Upper lobe of left lung (tissue), 6 donors: ENCODE measurements at regions not wholly inside any gene's neighbourhood (a gene's known extent, or its start where the extent isn't known, plus 50 kb on each side); places are given as distances from the start of the nearest gene placed in this dataset.
"Not testable (repeated sequence)": the region's sequence is repeated elsewhere in the genome, so short reads cannot be mapped to it uniquely, and the experiment has no call there.

Experiments used
- ATAC-seq, 2 donors: fragments of 200-7000 bp; cut with Tn5 transposase; one replicate each; pipeline ENCODE4 v1.9.1; 2022; ENCODE audit warnings: mild to moderate bottlenecking in 2 of 2, moderate library complexity in 2 of 2; ENCODE audit not compliant: low FRiP score in 2 of 2
- DNase-seq, 2 donors: peaks; one replicate each; pipeline ENCODE4 v3.0.0-alpha.2; 2019 to 2020
- H3K27ac ChIP-seq, 4 donors: fragments of 200-600 bp; sonication (generic); one replicate each; pipeline ENCODE4 v1.5.1; 2016 to 2019
- H3K27me3 ChIP-seq, 4 donors: fragments of 200-600 bp; sonication (generic); one replicate each; pipeline ENCODE4 v1.5.1; 2017 to 2019
- H3K36me3 ChIP-seq, 4 donors: fragments of 200-600 bp; sonication (generic); one replicate each; pipeline ENCODE4 v1.5.1; 2016 to 2019
- H3K4me1 ChIP-seq, 4 donors: fragments of 200-600 bp; sonication (generic); one replicate each; pipeline ENCODE4 v1.5.1; 2018 to 2019
- H3K4me3 ChIP-seq, 4 donors: fragments of 200-600 bp; sonication (generic); one replicate each; pipeline ENCODE4 v1.5.1; 2017 to 2019; ENCODE audit warnings: mild to moderate bottlenecking in 2 of 4, moderate library complexity in 1 of 4
- H3K9me3 ChIP-seq, 4 donors: fragments of 200-600 bp; sonication (generic); one replicate each; pipeline ENCODE4 v1.5.1; 2018 to 2019
- EP300 ChIP-seq, 4 donors: sonication (generic); formaldehyde crosslinking; IDR thresholded peaks; one replicate each; pipeline ENCODE4 v1.5.1; 2017; ENCODE audit warnings: antibody characterized with exemption in 4 of 4, control low read depth in 2 of 4
- POLR2A ChIP-seq, 4 donors: fragments of 450-650 bp; IDR thresholded peaks; one replicate each; pipeline ENCODE4 v1.5.1; 2016 to 2017; ENCODE audit warnings: antibody characterized with exemption in 4 of 4, mild to moderate bottlenecking in 2 of 4
- POLR2AphosphoS5 ChIP-seq, 2 donors: sonication (generic); formaldehyde crosslinking; IDR thresholded peaks; one replicate each; pipeline ENCODE4 v1.5.1; 2017; ENCODE audit warnings: antibody characterized with exemption in 2 of 2
- WGBS, 2 donors: methylation state at CpG; one replicate each; pipeline ENCODE4 v1.1.5; 2017 to 2018; 5-methylcytosine and 5-hydroxymethylcytosine counted together
- TF ChIP-seq, protein P1 (sequence below), 6 experiments: fragments of 450-650 bp in 4 of 6; fragments of 200-600 bp in 2 of 6; sonication (generic) in 2 of 6; IDR thresholded peaks; one replicate each; pipeline ENCODE4 v1.5.1; 2016 to 2019; ENCODE audit warnings: antibody characterized with exemption in 6 of 6
- donor health status: DM: no; HTN: no; CAD: no; lungs with moderate emphysema.
- donor health status: DM: no; HTN: yes; CAD: no; lungs with severe emphysema.

- ATAC-seq (no peak), DNase-seq (no peak)
- no peaks in the 10 kb centered on the region for H3K4me1 ChIP-seq
- no peaks in the 10 kb centered on the region for H3K27me3 ChIP-seq
- H3K27ac ChIP-seq: no peak overlapping the region
- no peaks in the 10 kb centered on the region for H3K9me3 ChIP-seq
- H3K4me3 ChIP-seq: no peak overlapping the region
- WGBS, 2 donors: 90 to 92% methylated on average over 1 of the region's 1 CpG
- TF ChIP-seq POLR2A (IDR thresholded peaks at IDR 0.05): no peak
- TF ChIP-seq, protein P1, sequence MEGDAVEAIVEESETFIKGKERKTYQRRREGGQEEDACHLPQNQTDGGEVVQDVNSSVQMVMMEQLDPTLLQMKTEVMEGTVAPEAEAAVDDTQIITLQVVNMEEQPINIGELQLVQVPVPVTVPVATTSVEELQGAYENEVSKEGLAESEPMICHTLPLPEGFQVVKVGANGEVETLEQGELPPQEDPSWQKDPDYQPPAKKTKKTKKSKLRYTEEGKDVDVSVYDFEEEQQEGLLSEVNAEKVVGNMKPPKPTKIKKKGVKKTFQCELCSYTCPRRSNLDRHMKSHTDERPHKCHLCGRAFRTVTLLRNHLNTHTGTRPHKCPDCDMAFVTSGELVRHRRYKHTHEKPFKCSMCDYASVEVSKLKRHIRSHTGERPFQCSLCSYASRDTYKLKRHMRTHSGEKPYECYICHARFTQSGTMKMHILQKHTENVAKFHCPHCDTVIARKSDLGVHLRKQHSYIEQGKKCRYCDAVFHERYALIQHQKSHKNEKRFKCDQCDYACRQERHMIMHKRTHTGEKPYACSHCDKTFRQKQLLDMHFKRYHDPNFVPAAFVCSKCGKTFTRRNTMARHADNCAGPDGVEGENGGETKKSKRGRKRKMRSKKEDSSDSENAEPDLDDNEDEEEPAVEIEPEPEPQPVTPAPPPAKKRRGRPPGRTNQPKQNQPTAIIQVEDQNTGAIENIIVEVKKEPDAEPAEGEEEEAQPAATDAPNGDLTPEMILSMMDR (IDR thresholded peaks at IDR 0.05): no peak
- TF ChIP-seq POLR2AphosphoS5 (IDR thresholded peaks at IDR 0.05): no peak
- no peak for TF ChIP-seq EP300 (IDR thresholded peaks at IDR 0.05)
- H3K36me3 ChIP-seq: no peaks in the 10 kb centered on the region
Measured at GRCh38 chrX:35557916-35558315, 240.2 kb upstream of the MAGEB16 start.

- WGBS, 2 donors: 50 to 88% methylated on average over 1 of the region's 1 CpG
- TF ChIP-seq POLR2AphosphoS5 (IDR thresholded peaks at IDR 0.05): no peak
- TF ChIP-seq EP300 (IDR thresholded peaks at IDR 0.05): no peak
- TF ChIP-seq POLR2A (IDR thresholded peaks at IDR 0.05): no peak
- TF ChIP-seq, protein P1 (IDR thresholded peaks at IDR 0.05): no peak
- no peak for ATAC-seq
- Histone ChIP-seq H3K27me3 (no peaks in the 10 kb centered on the region), H3K4me1 (no peaks in the 10 kb centered on the region), H3K27ac (no peak overlapping the region), H3K4me3 (no peak overlapping the region), H3K36me3 (no peaks in the 10 kb centered on the region), H3K9me3 (no peaks in the 10 kb centered on the region)
- no peak for DNase-seq
Measured at GRCh38 chrX:35561985-35562384, 236.2 kb upstream of the MAGEB16 start.

- no peaks in the 10 kb centered on the region for H3K4me1 ChIP-seq
- DNase-seq (no peak), ATAC-seq (no peak)
- no peak for TF ChIP-seq EP300 (IDR thresholded peaks at IDR 0.05)
- TF ChIP-seq POLR2AphosphoS5 (IDR thresholded peaks at IDR 0.05): no peak
- TF ChIP-seq, protein P1 (IDR thresholded peaks at IDR 0.05): no peak
- no peak for TF ChIP-seq POLR2A (IDR thresholded peaks at IDR 0.05)
- no peaks in the 10 kb centered on the region for H3K9me3 ChIP-seq
- H3K27ac ChIP-seq: no peak overlapping the region
- H3K27me3 ChIP-seq: no peaks in the 10 kb centered on the region
- H3K4me3 ChIP-seq: no peak overlapping the region
- WGBS, 2 donors: 65 to 76% methylated on average over 2 to 3 of the region's 3 CpGs
- H3K36me3 ChIP-seq: no peaks in the 10 kb centered on the region
Measured at GRCh38 chrX:35562395-35562794, 235.7 kb upstream of the MAGEB16 start.

- Histone ChIP-seq H3K36me3 (no peaks in the 10 kb centered on the region), H3K9me3 (no peaks in the 10 kb centered on the region), H3K27me3 (no peaks in the 10 kb centered on the region), H3K4me3 (no peak overlapping the region), H3K27ac (no peak overlapping the region), H3K4me1 (no peaks in the 10 kb centered on the region)
- no peak for ATAC-seq
- TF ChIP-seq, protein P1 (IDR thresholded peaks at IDR 0.05): no peak
- no peak for TF ChIP-seq EP300 (IDR thresholded peaks at IDR 0.05)
- no peak for DNase-seq
Measured at GRCh38 chrX:35590210-35590609, 207.9 kb upstream of the MAGEB16 start.

- not testable (repeated sequence) for H3K9me3 ChIP-seq, H3K36me3 ChIP-seq, H3K27me3 ChIP-seq, DNase-seq, H3K27ac ChIP-seq, H3K4me3 ChIP-seq, ATAC-seq, H3K4me1 ChIP-seq
- 75 to 80% methylated on average over 1 to 6 of the region's 6 CpGs for whole genome bisulfite sequencing, 2 donors
Measured at GRCh38 chrX:35611562-35611961, 186.6 kb upstream of the MAGEB16 start.
